Mesenchymal stem cell (in vitro differentiated cells and primary cell): ENCODE measurements at regions not wholly inside any gene's neighbourhood (a gene's known extent, or its start where the extent isn't known, plus 50 kb on each side); places are given as distances from the start of the nearest gene placed in this dataset.

Source experiments
- DNase-seq: peaks from one replicate; pipeline ENCODE4 v3.0.0-alpha.2; 2013
- H2AFZ ChIP-seq: one replicate; pipeline ENCODE4 v1.6.1; 2013; ENCODE audit warnings: low read depth, mild to moderate bottlenecking, control low read depth, inconsistent platforms, low read length, moderate library complexity
- H2AK5ac ChIP-seq: 2 replicates; pipeline ENCODE4 v1.6.1; 2013; ENCODE audit warnings: low read length, moderate library complexity, mild to moderate bottlenecking, inconsistent platforms; ENCODE audit not compliant: severe bottlenecking
- H2BK120ac ChIP-seq: one replicate; pipeline ENCODE4 v1.6.1; 2013; ENCODE audit warnings: low read depth, mild to moderate bottlenecking, inconsistent platforms, low read length, moderate library complexity
- H2BK12ac ChIP-seq, 2 experiments: one replicate each; pipeline ENCODE4 v1.6.1; 2013; ENCODE audit warnings: inconsistent platforms in 2 of 2, low read length in 2 of 2, mild to moderate bottlenecking in 2 of 2, moderate library complexity in 2 of 2, control low read depth in 1 of 2
- H2BK15ac ChIP-seq: one replicate; pipeline ENCODE4 v1.6.1; 2013; ENCODE audit warnings: mild to moderate bottlenecking, low read depth, inconsistent platforms; ENCODE audit not compliant: poor library complexity, severe bottlenecking
- H2BK5ac ChIP-seq: 2 replicates; pipeline ENCODE4 v1.6.1; 2013; ENCODE audit warnings: low read depth, mild to moderate bottlenecking, low read length, control low read depth, inconsistent platforms; ENCODE audit not compliant: poor library complexity, severe bottlenecking
- H3K14ac ChIP-seq, 2 experiments: one replicate each; pipeline ENCODE4 v1.6.1; 2013; ENCODE audit warnings: inconsistent platforms in 2 of 2, low read length in 2 of 2, control low read depth in 1 of 2, mild to moderate bottlenecking in 1 of 2, moderate library complexity in 1 of 2
- H3K18ac ChIP-seq, 2 experiments: one replicate each; pipeline ENCODE4 v1.6.1; 2013; ENCODE audit warnings: inconsistent platforms in 2 of 2, low read length in 2 of 2, control low read depth in 1 of 2, low read depth in 1 of 2, mild to moderate bottlenecking in 1 of 2
- H3K23ac ChIP-seq, 2 experiments: one replicate each; pipeline ENCODE4 v1.6.1; 2013; ENCODE audit warnings: inconsistent platforms in 2 of 2, low read length in 2 of 2, mild to moderate bottlenecking in 2 of 2, moderate library complexity in 2 of 2, control low read depth in 1 of 2
- H3K27ac ChIP-seq: 2 replicates; pipeline ENCODE4 v1.5.1; 2013; ENCODE audit warnings: mild to moderate bottlenecking, moderate library complexity, low read length, control low read depth, inconsistent platforms; ENCODE audit not compliant: poor library complexity, severe bottlenecking
- H3K27me3 ChIP-seq, 2 experiments: 2 replicates each; pipeline versions ENCODE4 v1.6.1 to v1.7.0; 2013; ENCODE audit warnings: low read length in 2 of 2, mild to moderate bottlenecking in 2 of 2, moderate library complexity in 2 of 2, control low read depth in 1 of 2, inconsistent platforms in 1 of 2; ENCODE audit not compliant: control insufficient read depth in 1 of 2, insufficient read depth in 1 of 2
- H3K36me3 ChIP-seq, 2 experiments: 2 replicates each; pipeline versions ENCODE4 v1.6.1 to v1.7.0; 2013; ENCODE audit warnings: low read length in 2 of 2, control low read depth in 1 of 2, inconsistent platforms in 1 of 2, low read depth in 1 of 2, mild to moderate bottlenecking in 1 of 2; ENCODE audit not compliant: insufficient read depth in 2 of 2, control insufficient read depth in 1 of 2
- H3K4ac ChIP-seq, 2 experiments: one replicate each; pipeline ENCODE4 v1.6.1; 2013; ENCODE audit warnings: inconsistent platforms in 2 of 2, low read length in 2 of 2, mild to moderate bottlenecking in 2 of 2, moderate library complexity in 2 of 2, control low read depth in 1 of 2, low read depth in 1 of 2
- H3K4me1 ChIP-seq: 2 replicates; pipeline ENCODE4 v1.6.1; 2013; ENCODE audit warnings: low read depth, low read length, control low read depth; ENCODE audit not compliant: control insufficient read depth, insufficient read depth
- H3K4me2 ChIP-seq: 2 replicates; pipeline ENCODE4 v1.6.1; 2013; ENCODE audit warnings: low read length, mild to moderate bottlenecking, inconsistent platforms; ENCODE audit not compliant: poor library complexity, severe bottlenecking
- H3K4me3 ChIP-seq, 2 experiments: 2 replicates each; pipeline versions ENCODE4 v1.5.1 to v1.7.0; 2013; ENCODE audit warnings: low read length in 2 of 2, mild to moderate bottlenecking in 2 of 2, control low read depth in 1 of 2, low read depth in 1 of 2; ENCODE audit not compliant: insufficient read depth in 1 of 2
- H3K79me1 ChIP-seq: replicated peaks from 2 replicates; pipeline ENCODE4 v1.6.1; 2013; ENCODE audit warnings: mild to moderate bottlenecking, control low read depth, low read length, inconsistent platforms; ENCODE audit not compliant: poor library complexity, severe bottlenecking
- H3K9ac ChIP-seq: 2 replicates; pipeline ENCODE4 v1.7.0; 2013; ENCODE audit warnings: mild to moderate bottlenecking, low read length, moderate library complexity
- H3K9me3 ChIP-seq: 2 replicates; pipeline ENCODE4 v1.7.0; 2013; ENCODE audit warnings: mild to moderate bottlenecking, low read length; ENCODE audit not compliant: control insufficient read depth
- H4K8ac ChIP-seq: one replicate; pipeline ENCODE4 v1.6.1; 2013; ENCODE audit warnings: inconsistent platforms, mild to moderate bottlenecking, low read length, moderate library complexity
- H4K91ac ChIP-seq: one replicate; pipeline ENCODE4 v1.6.1; 2013; ENCODE audit warnings: mild to moderate bottlenecking, low read length, inconsistent platforms
- WGBS: methylation state at CpG from one replicate; pipeline ENCODE4 v1.1.7; 2013; ENCODE audit warnings: mixed read lengths; 5-methylcytosine and 5-hydroxymethylcytosine counted together

DNA sequence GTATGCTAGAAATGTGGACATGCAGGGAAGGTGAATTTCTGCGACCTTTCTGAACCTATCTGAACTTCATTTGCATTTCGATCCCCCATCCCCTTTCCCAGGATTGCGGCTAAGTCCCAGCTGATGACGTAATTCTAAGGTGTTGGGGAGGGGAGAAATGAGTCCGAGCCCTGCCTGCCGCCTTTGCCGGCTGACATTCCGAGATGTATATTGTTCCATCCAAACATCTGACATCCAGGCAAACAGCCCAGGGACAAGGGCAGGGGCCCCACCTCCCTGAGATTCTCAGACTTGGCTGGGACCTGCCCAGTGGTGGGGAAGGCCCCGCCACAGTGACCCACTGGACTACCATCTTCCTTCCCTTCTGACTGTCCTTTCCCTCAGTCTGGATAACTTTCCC is 494.6 kb downstream of the ENC1 start:
- no peak overlapping the region for H3K27ac ChIP-seq
- no peak overlapping the region for H4K8ac ChIP-seq
- H2BK15ac ChIP-seq: no peak overlapping the region
- no peak overlapping the region for H4K91ac ChIP-seq
- no peaks in the 10 kb centered on the region for H3K36me3 ChIP-seq
- H2BK120ac ChIP-seq: no peak overlapping the region
- no peak overlapping the region for H3K4ac ChIP-seq
- H2AFZ ChIP-seq: no peak overlapping the region
- WGBS: 92% methylated on average over 8 of the region's 9 CpGs
- no peak overlapping the region for H3K4me2 ChIP-seq
- no peak for DNase-seq
- H3K18ac ChIP-seq: no peak overlapping the region
- no peak overlapping the region for H3K4me3 ChIP-seq
- no peaks in the 10 kb centered on the region for H3K79me1 ChIP-seq
- no peak overlapping the region for H3K14ac ChIP-seq
- no peak overlapping the region for H3K23ac ChIP-seq
- no peak overlapping the region for H2BK5ac ChIP-seq
- H2BK12ac ChIP-seq: no peak overlapping the region
- H2AK5ac ChIP-seq: no peak overlapping the region
- no peaks in the 10 kb centered on the region for H3K4me1 ChIP-seq
- H3K9ac ChIP-seq: no peak overlapping the region
- H3K9me3 ChIP-seq: no peaks in the 10 kb centered on the region
- H3K27me3 ChIP-seq: peaks cover 0 to 3% of the 10 kb centered on the region in 2 experiments

DNA sequence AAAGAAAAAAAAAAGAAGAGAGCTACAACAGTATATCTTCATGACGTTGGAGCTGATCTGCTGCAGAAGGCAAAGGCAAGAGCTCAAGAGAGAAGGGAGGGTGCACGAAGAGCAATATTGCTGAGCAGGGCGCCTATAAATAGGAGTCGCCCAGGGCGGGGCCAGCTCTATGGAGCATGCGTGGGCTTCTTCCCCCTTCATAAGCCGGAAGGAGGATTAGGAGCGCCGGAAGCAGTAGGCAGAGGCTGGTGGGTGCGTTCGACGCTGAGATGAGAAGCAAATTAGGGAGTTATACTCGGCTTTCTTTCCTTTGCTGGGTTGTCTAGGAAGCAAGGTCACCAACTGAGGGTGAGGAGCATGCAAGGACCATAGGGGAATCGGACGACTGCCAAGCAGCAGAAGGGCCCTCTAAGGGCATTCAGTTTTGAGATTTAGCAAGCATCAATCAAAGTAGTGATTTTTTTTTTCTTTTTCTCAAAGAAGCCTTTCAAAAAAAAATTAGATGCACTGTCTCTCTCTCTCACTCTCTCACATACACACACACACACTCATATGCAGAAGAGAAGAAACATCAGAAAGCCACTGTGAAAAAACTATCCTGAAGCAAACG is 496.7 kb downstream of the ENC1 start:
- no peak overlapping the region for H3K14ac ChIP-seq
- no peak overlapping the region for H4K8ac ChIP-seq
- no peak for DNase-seq
- no peak overlapping the region for H2BK12ac ChIP-seq
- H2BK15ac ChIP-seq: no peak overlapping the region
- no peak overlapping the region for H2BK120ac ChIP-seq
- H3K9ac ChIP-seq: no peak overlapping the region
- no peaks in the 10 kb centered on the region for H3K79me1 ChIP-seq
- no peak overlapping the region for H2AFZ ChIP-seq
- H3K9me3 ChIP-seq: no peaks in the 10 kb centered on the region
- H3K27ac ChIP-seq: no peak overlapping the region
- no peak overlapping the region for H4K91ac ChIP-seq
- no peak overlapping the region for H3K18ac ChIP-seq
- no peak overlapping the region for H2BK5ac ChIP-seq
- H3K27me3 ChIP-seq: peaks cover 0 to 3% of the 10 kb centered on the region in 2 experiments
- H3K4me1 ChIP-seq: peaks cover 1% of the 10 kb centered on the region
- H3K4ac ChIP-seq: no peak overlapping the region
- no peaks in the 10 kb centered on the region for H3K36me3 ChIP-seq
- H2AK5ac ChIP-seq: no peak overlapping the region
- no peak overlapping the region for H3K4me3 ChIP-seq
- 87% methylated on average over 14 of the region's 16 CpGs for WGBS
- H3K4me2 ChIP-seq: no peak overlapping the region
- H3K23ac ChIP-seq: no peak overlapping the region

DNA sequence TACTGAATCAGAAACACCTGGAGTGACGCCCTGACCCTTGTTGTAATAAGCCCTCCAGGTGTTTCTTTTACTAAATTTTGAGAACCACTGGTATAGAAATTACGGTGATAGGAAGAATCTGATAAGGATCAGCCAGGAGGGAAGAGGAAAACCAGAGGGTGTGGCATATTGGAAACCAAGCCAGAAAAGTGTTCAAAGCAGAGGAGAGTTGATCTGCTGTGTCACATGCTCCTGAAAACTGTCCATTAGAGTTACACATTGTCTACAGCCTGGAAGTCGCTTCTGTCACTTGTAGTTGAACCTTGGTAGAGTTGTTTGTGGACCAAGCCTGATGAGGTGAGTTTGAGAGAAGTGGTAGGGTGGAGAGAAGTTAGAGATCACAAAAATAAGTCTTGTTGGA is 497.4 kb downstream of the ENC1 start:
- 93% methylated on average over 3 of the region's 3 CpGs for WGBS
- no peak overlapping the region for H2AK5ac ChIP-seq

DNA sequence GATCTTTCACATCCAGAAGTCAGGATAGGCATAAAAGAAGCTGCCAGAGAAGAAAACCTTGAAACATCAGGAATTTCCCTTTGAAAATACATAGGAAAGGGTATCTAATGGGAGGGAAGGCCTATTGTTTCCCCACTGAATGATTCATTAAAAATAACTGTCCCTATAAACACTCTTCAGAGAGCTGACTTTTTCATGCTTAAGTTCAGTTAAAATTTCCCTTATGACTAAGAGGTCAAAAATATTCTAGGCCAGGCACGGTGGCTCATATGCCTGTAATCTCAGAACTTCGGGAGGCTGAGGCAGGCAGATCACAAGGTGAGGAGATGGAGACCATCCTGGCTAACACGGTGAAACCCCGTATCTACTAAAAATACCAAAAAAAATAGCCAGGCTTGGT is 499.5 kb downstream of the ENC1 start:
- H4K91ac ChIP-seq: no peak overlapping the region
- H3K27me3 ChIP-seq: peaks cover 0 to 3% of the 10 kb centered on the region in 2 experiments
- H2BK15ac ChIP-seq: no peak overlapping the region
- no peak overlapping the region for H3K23ac ChIP-seq
- H4K8ac ChIP-seq: no peak overlapping the region
- no peak overlapping the region for H3K18ac ChIP-seq
- no peaks in the 10 kb centered on the region for H3K36me3 ChIP-seq
- no peaks in the 10 kb centered on the region for H3K79me1 ChIP-seq
- H3K4me1 ChIP-seq: peaks cover 1% of the 10 kb centered on the region
- no peak overlapping the region for H3K14ac ChIP-seq
- no peak overlapping the region for H3K9ac ChIP-seq
- H2AFZ ChIP-seq: no peak overlapping the region
- no peak overlapping the region for H2AK5ac ChIP-seq
- DNase-seq: no peak
- H3K4me3 ChIP-seq: no peak overlapping the region
- H3K4ac ChIP-seq: no peak overlapping the region
- no peak overlapping the region for H2BK120ac ChIP-seq
- H2BK12ac ChIP-seq: no peak overlapping the region
- no peak overlapping the region for H3K4me2 ChIP-seq
- no peak overlapping the region for H3K27ac ChIP-seq
- H2BK5ac ChIP-seq: no peak overlapping the region
- no peaks in the 10 kb centered on the region for H3K9me3 ChIP-seq
- WGBS: 69% methylated on average over 4 of the region's 4 CpGs

More for the DNA sequence above, 497.4 kb downstream of the ENC1 start:
- H3K27ac ChIP-seq: no peak overlapping the region
- H2AFZ ChIP-seq: no peak overlapping the region
- H3K36me3 ChIP-seq: no peaks in the 10 kb centered on the region
- no peak overlapping the region for H3K4me3 ChIP-seq
- peaks cover 1% of the 10 kb centered on the region for H3K4me1 ChIP-seq
- no peak overlapping the region for H2BK5ac ChIP-seq
- no peaks in the 10 kb centered on the region for H3K9me3 ChIP-seq
- no peak overlapping the region for H4K8ac ChIP-seq
- H3K27me3 ChIP-seq: peaks cover 0 to 3% of the 10 kb centered on the region in 2 experiments
- H3K9ac ChIP-seq: no peak overlapping the region
- H3K18ac ChIP-seq: no peak overlapping the region
- no peak overlapping the region for H3K4ac ChIP-seq
- H3K4me2 ChIP-seq: no peak overlapping the region
- H4K91ac ChIP-seq: no peak overlapping the region
- H3K79me1 ChIP-seq: no peaks in the 10 kb centered on the region
- H2BK12ac ChIP-seq: no peak overlapping the region
- H2BK15ac ChIP-seq: no peak overlapping the region
- H3K14ac ChIP-seq: no peak overlapping the region
- no peak for DNase-seq
- H2BK120ac ChIP-seq: no peak overlapping the region
- H3K23ac ChIP-seq: no peak overlapping the region
